ENCODE measurements at regions not wholly inside any gene's neighbourhood (a gene's known extent, or its start where the extent isn't known, plus 50 kb on each side); places are given as distances from the start of the nearest gene placed in this dataset.
"Not testable (repeated sequence)": the region's sequence is repeated elsewhere in the genome, so short reads cannot be mapped to it uniquely, and the experiment has no call there.

DNA sequence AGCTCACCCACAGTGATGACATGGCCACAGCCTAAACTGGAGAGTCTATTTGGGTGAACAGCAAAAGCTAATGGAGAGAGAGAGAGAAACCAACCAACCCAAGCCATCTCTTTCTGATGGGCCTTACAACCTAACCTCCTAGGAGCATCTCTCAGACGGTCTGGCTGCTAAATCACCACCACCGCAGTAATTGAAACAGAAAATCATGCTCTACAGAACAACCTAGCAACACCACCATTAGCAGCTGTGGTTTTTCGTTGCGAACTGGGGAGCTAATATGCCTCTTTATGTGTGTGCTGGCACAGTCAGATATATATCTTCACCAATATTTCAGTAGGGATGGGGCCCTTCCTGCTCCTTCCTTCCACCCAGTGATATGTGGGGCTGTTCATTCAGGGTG, 166.9 kb upstream of the PROK2 start:
- Mint-ChIP-seq H3K4me1 (ENCODE audit: low read depth) (peaks cover 18% of the 10 kb centered on the region), H3K27me3 (ENCODE audit: insufficient read depth) (no peaks in the 10 kb centered on the region), H3K4me3 (no peak overlapping the region), H3K36me3 (ENCODE audit: low read depth) (no peaks in the 10 kb centered on the region), H3K27ac (no peak overlapping the region), H3K9me3 (no peaks in the 10 kb centered on the region)
- intact Hi-C loops (cut with micrococcal nuclease), result loop anchor here (10.0 kb wide), 1 partner anchor 873 kb away; no protein-coding TSS in a partner anchor
- no peak for DNase-seq (ENCODE audit: low spot score)

DNA sequence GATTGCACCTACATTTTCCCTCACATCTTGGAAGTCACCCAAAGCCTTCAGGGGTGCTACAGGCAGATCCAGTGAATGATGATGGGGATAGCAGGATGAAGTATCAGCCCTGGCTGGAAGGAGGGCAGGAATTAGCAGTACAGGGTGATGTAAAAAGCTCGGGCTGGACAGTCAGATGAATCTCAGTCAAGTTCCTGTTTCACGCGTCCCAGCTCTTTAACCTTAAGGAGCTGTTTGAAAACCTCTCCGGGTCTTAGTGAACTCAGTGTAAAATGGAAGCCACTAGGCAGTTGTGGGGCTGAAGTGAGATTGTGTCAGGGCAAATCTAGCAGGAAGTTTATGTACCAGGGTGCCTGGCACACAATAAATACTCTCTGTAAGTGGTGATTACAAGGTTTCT, 166.4 kb upstream of the PROK2 start:
- intact Hi-C loops (cut with micrococcal nuclease), result loop anchor here (10.0 kb wide), 1 partner anchor 873 kb away; no protein-coding TSS in a partner anchor
- Mint-ChIP-seq H3K9me3 (no peaks in the 10 kb centered on the region), H3K27ac (no peak overlapping the region), H3K4me3 (no peak overlapping the region), H3K36me3 (ENCODE audit: low read depth) (no peaks in the 10 kb centered on the region), H3K4me1 (ENCODE audit: low read depth) (peaks cover 15% of the 10 kb centered on the region), H3K27me3 (ENCODE audit: insufficient read depth) (no peaks in the 10 kb centered on the region)
- DNase-seq (ENCODE audit: low spot score), result no peak

DNA sequence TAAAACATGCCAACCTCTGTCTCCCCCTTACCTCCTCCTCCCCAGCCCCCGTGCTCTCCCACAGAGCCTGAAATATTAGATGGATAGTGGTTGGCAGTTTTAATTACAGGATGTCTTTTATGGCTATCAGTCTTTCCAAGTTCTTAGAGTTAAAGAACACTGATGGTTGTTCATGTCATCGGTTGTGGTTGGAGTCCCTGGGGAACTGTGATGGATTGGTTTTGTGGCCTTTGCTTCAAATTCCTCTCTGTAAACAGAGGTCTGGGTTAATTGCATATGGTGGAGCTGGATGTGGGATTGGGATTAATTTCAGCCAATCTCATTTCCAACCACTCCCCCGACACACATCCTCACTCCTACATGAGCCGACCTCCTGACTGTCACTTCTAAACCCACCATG, 164.5 kb upstream of the PROK2 start:
- peaks cover 5% of the 10 kb centered on the region for H3K4me1 Mint-ChIP-seq (ENCODE audit: low read depth)
- intact Hi-C loops (cut with micrococcal nuclease), result no loop called here
- no peak overlapping the region for H3K27ac Mint-ChIP-seq
- DNase-seq (ENCODE audit: low spot score), result no peak
- H3K27me3 Mint-ChIP-seq (ENCODE audit: insufficient read depth), result no peaks in the 10 kb centered on the region
- H3K36me3 Mint-ChIP-seq (ENCODE audit: low read depth), result no peaks in the 10 kb centered on the region
- no peaks in the 10 kb centered on the region for H3K9me3 Mint-ChIP-seq
- H3K4me3 Mint-ChIP-seq, result no peak overlapping the region

DNA sequence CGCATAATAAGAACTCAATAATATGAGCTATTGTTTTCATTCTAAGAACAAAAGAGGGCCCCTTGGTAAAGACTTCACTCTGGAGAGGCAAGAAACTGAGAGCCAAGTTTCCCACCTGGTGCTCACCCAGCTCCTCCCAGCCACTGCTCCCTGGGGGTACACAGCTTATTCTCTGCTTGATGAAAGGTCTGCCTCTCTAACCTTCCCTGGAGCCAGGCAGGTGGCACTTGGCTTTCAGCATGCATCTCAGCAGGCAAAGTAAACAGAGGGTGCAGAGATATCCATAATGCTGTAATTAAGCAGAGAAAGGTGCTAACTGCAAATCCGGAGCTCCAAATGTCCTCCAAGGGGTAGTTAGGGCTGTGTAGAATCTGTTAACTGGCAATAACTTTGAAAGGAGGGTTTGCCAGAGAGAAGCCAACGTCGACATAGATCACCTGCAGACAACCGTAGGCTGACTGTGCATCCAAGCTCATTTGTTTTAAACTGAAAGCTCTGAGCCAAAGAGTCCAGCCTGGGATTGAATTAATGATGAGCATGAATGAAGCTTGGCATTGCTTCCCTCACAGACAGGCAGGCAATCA, 159.6 kb upstream of the PROK2 start:
- no peak overlapping the region for H3K4me3 Mint-ChIP-seq
- intact Hi-C loops (cut with micrococcal nuclease), result no loop called here
- DNase-seq (ENCODE audit: low spot score), result no peak

DNA sequence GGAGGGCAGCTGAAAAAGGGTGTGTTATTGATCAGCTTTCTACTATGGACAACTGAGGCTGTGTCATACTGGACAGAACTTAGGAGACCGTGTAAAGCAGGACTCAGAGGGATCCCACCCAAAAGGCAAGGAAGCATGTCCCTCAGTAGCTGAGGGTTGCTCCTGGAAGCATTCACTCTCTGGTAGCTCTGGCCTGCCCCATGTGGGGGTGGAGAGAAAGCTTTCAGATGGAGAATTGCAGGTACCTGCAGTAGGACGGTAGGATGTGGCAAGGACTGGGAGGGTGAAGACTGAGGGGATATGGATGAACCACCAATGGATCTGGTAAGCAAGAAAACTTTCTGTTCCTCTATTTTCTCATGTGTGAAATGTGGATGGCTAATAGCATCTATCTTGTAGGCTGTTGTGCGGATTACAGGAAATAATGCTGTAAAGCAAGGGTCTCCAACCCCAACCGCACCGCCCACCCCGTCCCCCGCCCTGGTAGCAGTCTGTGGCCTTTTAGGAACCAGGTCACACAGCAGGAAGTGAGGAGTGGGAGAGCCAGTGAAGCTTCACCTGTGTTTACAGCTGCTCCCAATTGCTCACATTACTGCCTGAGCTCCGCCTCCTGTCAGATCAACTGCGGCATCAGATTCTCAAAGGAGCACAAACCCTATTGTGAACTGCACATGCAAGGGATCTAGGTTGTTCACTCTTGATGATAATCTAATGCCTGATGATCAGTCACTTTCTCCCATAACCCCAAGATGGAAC, 157.7 kb upstream of the PROK2 start:
- Mint-ChIP-seq H3K4me1 (ENCODE audit: low read depth) (no peaks in the 10 kb centered on the region), H3K27ac (no peak overlapping the region), H3K36me3 (ENCODE audit: low read depth) (no peaks in the 10 kb centered on the region), H3K9me3 (peaks cover 3% of the 10 kb centered on the region), H3K4me3 (no peak overlapping the region), H3K27me3 (ENCODE audit: insufficient read depth) (peaks cover 6% of the 10 kb centered on the region)
- no peak for DNase-seq (ENCODE audit: low spot score)
- intact Hi-C loops (cut with micrococcal nuclease), result no loop called here

More for the DNA sequence above, 159.6 kb upstream of the PROK2 start:
- Mint-ChIP-seq H3K27ac (no peak overlapping the region), H3K4me1 (ENCODE audit: low read depth) (no peaks in the 10 kb centered on the region), H3K27me3 (ENCODE audit: insufficient read depth) (peaks cover 6% of the 10 kb centered on the region), H3K9me3 (peaks cover 3% of the 10 kb centered on the region), H3K36me3 (ENCODE audit: low read depth) (no peaks in the 10 kb centered on the region)

DNA sequence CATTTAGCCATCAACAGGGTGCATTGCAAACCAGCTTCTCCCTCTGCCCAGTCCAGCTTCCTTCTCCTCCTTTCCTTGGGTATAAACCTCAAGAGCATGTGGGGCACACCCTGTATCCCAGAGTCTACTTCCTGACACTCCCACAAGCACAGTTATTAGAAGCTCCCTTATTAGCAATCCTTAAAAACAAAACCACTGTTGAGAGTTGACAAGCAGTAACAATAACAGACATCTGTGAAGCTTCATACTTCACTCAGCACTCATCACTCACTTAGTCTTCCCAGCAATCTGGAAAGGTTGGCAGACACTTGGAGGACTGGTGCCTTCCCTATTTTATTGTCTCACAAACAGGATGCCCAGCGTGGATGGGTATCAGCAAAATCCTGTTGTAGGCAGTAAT, 155.5 kb upstream of the PROK2 start:
- no peaks in the 10 kb centered on the region for H3K4me1 Mint-ChIP-seq (ENCODE audit: low read depth)
- no peak overlapping the region for H3K4me3 Mint-ChIP-seq
- intact Hi-C loops (cut with micrococcal nuclease), result no loop called here
- no peaks in the 10 kb centered on the region for H3K36me3 Mint-ChIP-seq (ENCODE audit: low read depth)
- DNase-seq (ENCODE audit: low spot score), result no peak
- peaks cover 3% of the 10 kb centered on the region for H3K9me3 Mint-ChIP-seq
- peaks cover 6% of the 10 kb centered on the region for H3K27me3 Mint-ChIP-seq (ENCODE audit: insufficient read depth)
- H3K27ac Mint-ChIP-seq, result no peak overlapping the region

DNA sequence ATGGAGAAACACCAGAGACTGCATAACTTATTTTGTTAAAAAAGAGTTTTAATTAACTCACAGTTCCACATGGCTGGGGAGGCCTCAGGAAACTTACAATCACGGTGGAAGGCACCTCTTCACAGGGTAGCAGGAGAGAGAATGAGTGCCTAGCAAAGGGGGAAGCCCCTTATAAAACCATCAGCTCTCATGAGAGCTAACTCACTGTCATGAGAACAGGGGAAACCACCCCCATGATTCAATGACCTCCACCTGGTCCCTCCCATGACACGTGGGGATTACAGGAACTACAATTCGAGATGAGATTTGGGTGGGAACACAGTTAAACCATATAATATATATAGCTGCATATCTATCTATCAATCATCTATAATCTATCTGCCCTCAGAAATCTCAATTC, 153.1 kb upstream of the PROK2 start:
- H3K4me1 Mint-ChIP-seq (ENCODE audit: low read depth); H3K36me3 Mint-ChIP-seq (ENCODE audit: low read depth); H3K27me3 Mint-ChIP-seq (ENCODE audit: insufficient read depth); H3K27ac Mint-ChIP-seq; intact Hi-C loops (cut with micrococcal nuclease); H3K4me3 Mint-ChIP-seq; H3K9me3 Mint-ChIP-seq; DNase-seq (ENCODE audit: low spot score): not testable (repeated sequence)

DNA sequence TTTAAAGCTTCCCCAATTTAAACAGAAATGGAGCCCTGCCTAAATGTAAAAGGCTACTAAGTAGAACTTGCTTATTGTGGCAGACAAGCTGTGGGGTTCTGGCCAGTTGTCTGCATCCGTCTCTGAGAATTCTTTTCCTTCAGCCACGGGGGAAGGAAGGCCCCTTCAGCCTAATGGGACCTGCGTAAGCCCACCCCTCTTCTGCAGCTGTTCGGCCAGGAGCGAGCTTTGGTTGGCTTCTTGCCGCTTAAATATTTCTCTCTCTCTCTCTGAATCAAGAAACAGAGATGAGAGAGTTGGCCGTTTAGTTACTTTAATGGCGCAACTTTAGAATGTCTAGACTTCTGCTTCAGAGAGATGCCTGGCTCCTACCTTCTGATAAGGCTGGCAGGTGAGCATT, 151.7 kb upstream of the PROK2 start:
- no peak for DNase-seq (ENCODE audit: low spot score)
- H3K27me3 Mint-ChIP-seq (ENCODE audit: insufficient read depth), result no peaks in the 10 kb centered on the region
- no peak overlapping the region for H3K4me3 Mint-ChIP-seq
- intact Hi-C loops (cut with micrococcal nuclease), result no loop called here
- H3K4me1 Mint-ChIP-seq (ENCODE audit: low read depth), result no peaks in the 10 kb centered on the region
- H3K9me3 Mint-ChIP-seq, result no peaks in the 10 kb centered on the region
- no peak overlapping the region for H3K27ac Mint-ChIP-seq
- no peaks in the 10 kb centered on the region for H3K36me3 Mint-ChIP-seq (ENCODE audit: low read depth)

DNA sequence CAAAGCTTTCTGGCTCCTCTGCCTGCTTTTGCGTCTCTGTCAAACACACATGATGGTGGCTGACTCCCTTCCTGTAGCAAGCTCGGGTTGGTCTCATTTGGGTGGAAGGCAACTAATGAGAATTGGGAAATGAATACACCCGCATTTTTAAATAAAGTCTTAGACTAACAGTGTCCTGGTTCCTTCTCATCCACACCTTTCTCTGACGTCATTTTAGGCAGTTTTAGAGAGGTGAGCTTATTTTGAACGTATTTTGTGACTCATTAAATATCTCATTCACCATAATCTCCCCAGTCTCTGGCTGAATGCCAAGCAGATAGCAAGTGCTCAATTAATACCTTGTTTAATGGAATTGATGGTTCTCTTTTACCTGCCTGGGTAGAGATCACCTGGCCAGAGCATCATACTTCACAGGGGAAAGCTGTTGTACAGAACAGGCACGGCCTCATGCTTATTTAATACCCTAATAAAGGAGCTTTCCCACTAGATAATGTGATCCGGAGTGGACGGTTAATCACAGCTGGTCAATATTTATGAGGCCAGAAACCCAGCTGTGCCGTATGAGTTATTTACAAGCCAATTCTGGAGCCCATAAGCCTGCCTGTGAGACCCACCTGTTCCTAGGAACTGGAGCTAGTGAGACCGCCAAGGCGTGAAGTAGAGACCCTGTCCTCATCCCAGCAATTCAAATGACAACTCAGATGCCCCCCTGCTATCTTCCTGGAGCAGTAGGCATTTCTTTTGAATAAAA, 149.7 kb upstream of the PROK2 start:
- intact Hi-C loops (cut with micrococcal nuclease), result no loop called here
- Mint-ChIP-seq H3K36me3 (ENCODE audit: low read depth) (no peaks in the 10 kb centered on the region), H3K27ac (no peak overlapping the region), H3K4me1 (ENCODE audit: low read depth) (peaks cover 5% of the 10 kb centered on the region), H3K4me3 (no peak overlapping the region), H3K9me3 (no peaks in the 10 kb centered on the region), H3K27me3 (ENCODE audit: insufficient read depth) (no peaks in the 10 kb centered on the region)
- no peak for DNase-seq (ENCODE audit: low spot score)

DNA sequence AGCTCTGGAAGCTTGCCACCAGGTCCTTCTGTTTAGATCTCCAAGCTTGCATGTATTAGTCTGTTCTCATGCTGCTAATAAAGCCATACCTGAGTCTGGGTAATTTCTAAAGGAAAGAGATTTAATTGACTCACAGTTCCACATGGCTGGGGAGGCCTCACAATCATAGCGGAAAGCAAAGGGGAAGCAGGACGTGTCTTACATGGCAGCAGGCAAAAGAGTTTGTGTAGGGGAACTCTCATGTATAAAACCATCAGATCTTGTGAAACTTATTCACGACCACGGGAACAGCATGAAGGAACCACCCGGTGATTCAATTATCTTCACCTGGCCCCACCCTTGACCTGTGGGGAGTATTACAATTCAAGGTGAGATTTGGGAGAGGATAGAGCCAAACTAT, 147.0 kb upstream of the PROK2 start:
- Mint-ChIP-seq H3K36me3 (ENCODE audit: low read depth) (no peaks in the 10 kb centered on the region), H3K9me3 (no peaks in the 10 kb centered on the region), H3K27me3 (ENCODE audit: insufficient read depth) (no peaks in the 10 kb centered on the region), H3K4me1 (ENCODE audit: low read depth) (peaks cover 5% of the 10 kb centered on the region), H3K27ac (no peak overlapping the region), H3K4me3 (no peak overlapping the region)
- no peak for DNase-seq (ENCODE audit: low spot score)
- intact Hi-C loops (cut with micrococcal nuclease), result no loop called here

DNA sequence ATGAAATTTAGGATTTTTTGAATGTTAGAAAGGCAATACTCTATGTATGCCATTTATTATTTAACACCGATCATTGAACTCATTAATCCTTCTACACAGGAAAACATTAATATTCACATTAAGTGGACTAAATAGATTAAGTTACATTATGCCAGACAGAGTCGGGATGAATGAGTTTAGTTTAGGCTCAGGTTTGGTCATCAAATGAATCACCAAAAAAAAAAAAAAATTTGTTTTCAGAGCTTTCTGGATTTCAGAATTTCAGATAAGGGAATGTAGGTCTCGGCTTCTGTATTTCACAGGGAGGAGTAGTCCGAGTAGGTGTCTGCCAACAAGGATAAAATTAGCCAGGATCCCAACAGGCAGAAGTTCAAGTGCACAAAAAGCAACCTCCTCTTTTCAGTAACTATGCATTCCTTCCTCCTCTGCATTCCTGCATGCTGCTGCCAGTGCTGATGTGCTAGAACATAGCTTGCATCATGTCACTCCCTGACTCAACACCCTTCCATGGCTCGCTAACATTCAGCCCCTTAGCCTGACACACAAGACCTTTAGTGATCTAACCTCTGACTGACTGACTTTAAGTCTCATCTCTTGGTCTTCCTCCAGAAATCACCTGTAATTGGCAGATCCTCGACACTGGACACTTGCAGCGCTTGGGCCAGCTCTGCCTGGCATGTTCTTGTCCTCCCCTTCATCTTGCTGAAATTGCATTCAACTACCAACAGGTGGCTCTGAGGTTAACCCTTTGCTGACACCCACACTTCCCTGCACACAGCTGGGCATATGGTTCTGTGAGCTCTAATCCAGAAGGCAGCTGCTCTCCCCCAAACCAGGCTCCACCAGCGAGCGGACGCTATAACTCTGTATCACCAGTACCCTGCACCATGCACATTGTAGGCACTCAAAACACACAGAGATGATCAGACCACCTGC, 145.4 kb upstream of the PROK2 start:
- DNase-seq (ENCODE audit: low spot score), result no peak
- no peak overlapping the region for H3K27ac Mint-ChIP-seq
- no peaks in the 10 kb centered on the region for H3K9me3 Mint-ChIP-seq
- no peaks in the 10 kb centered on the region for H3K36me3 Mint-ChIP-seq (ENCODE audit: low read depth)
- H3K4me3 Mint-ChIP-seq, result no peak overlapping the region
- intact Hi-C loops (cut with micrococcal nuclease), result no loop called here
- H3K27me3 Mint-ChIP-seq (ENCODE audit: insufficient read depth), result no peaks in the 10 kb centered on the region
- peaks cover 12% of the 10 kb centered on the region for H3K4me1 Mint-ChIP-seq (ENCODE audit: low read depth)

DNA sequence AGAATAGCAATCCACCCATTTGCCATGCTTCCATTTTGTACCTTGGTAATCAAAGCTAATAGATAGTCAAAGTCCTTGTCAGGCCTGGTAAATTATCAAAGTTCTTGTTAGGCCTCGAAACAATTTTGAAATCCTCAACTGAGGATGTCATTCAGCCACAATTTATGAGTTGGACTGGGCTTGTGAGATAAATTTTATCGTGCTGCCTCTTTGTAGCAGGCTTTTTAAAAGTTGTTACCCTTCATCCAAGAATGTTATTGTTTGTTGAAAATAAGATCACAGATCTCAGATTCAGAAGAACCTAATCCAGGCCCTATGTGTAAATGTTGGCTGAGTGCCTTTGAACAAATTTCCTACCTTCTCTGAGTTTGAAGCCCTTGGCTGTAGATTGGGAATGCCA, 143.3 kb upstream of the PROK2 start:
- intact Hi-C loops (cut with micrococcal nuclease), result loop anchor here (5.0 kb wide), 1 partner anchor 339 kb away; no protein-coding TSS in a partner anchor
- H3K27ac Mint-ChIP-seq, result no peak overlapping the region
- H3K4me3 Mint-ChIP-seq, result no peak overlapping the region
- H3K4me1 Mint-ChIP-seq (ENCODE audit: low read depth), result peaks cover 12% of the 10 kb centered on the region
- H3K9me3 Mint-ChIP-seq, result no peaks in the 10 kb centered on the region
- H3K36me3 Mint-ChIP-seq (ENCODE audit: low read depth), result no peaks in the 10 kb centered on the region
- no peak for DNase-seq (ENCODE audit: low spot score)
- H3K27me3 Mint-ChIP-seq (ENCODE audit: insufficient read depth), result no peaks in the 10 kb centered on the region

All from activated T-helper 1 cell treated with anti-CD3 and anti-CD28 coated beads, Interleukin-12 subunit alpha, Interleukin-12 subunit beta, Interleukin-2, Interleukin-4 antibody, amounts not matched to agents 30 ng/mL and 10 ng/mL and 1 ng/mL, durations not matched to agents 14 hours and 24 hours and 36 hours (primary cell).